GM19351 (cell line): ENCODE measurements at regions not wholly inside any gene's neighbourhood (a gene's known extent, or its start where the extent isn't known, plus 50 kb on each side); places are given as distances from the start of the nearest gene placed in this dataset.
"Not testable (repeated sequence)": the region's sequence is repeated elsewhere in the genome, so short reads cannot be mapped to it uniquely, and the experiment has no call there.

Experiments
- ATAC-seq: cut with Tn5 transposase; IDR thresholded peaks from one replicate; pipeline ENCODE4 v1.9.1; 2021; ENCODE audit warnings: mild to moderate bottlenecking, moderate library complexity; ENCODE audit not compliant: unreplicated experiment

DNA sequence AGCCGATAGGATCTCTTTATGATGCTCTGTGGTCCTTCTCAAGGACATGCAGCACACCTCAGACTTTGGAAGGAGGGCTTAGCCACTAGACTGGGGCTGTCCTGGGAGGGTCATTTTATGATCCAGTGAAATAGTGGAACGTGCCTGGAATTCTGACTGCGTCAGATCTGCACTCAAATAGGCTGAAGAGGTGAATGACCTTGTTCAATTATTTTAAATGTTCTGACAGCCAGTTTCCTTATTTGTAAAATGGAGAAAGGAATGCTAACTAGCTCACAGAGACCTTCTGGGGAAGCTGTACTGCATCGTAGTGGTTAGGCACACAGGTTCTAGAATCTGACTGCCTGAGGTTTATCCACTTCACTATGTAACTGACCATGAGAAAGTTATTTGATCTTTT lies 587.5 kb downstream of the MAFB start:
- ATAC-seq: no peak

DNA sequence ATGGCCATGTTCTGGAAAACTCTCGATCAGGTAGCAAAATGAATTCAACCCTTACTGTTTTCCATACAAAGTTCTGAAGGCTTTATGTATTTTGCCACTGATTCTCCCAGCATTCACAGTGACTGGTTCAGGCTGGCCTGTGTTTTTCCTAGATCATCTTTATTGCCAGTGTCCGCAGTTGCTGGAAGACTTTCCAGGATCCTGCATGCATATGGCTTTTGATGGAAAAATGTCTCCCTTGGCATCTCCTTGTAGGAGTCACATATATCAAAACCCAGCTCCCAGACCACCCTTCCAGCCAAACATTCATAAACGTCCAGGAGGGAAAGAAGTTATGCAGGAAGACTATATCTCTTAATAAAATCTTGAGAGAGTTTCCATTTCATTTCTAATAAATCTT lies 588.8 kb downstream of the MAFB start:
- ATAC-seq: no peak

- no peak for ATAC-seq
These were observed 598.8 kb downstream of the MAFB start for GRCh38 chr20:40090236-40090635.

GRCh38 chr20:40087496-40087895 lies 601.5 kb downstream of the MAFB start:
- ATAC-seq: no peak

- ATAC-seq: no peak
These were observed 603.5 kb downstream of the MAFB start for GRCh38 chr20:40085513-40085912.

DNA sequence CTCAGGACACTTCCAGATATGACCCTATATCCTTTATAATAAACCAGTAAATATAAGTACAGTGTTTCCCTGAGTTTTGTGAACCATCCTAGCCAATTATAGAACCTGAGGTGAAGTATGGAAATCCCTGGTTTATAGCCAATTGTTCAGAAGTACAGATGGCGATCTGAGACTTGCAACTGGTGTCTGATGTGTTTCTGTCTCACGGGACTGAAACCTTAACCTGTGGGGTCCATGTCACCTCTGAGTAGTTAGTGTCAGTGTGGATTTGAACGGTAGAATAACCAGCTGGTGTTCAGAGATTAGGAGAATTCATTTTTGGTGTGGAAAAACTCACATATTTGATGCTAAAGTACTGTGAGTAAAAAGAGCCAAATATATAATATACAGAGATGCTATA lies 606.6 kb downstream of the MAFB start:
- ATAC-seq: no peak

DNA sequence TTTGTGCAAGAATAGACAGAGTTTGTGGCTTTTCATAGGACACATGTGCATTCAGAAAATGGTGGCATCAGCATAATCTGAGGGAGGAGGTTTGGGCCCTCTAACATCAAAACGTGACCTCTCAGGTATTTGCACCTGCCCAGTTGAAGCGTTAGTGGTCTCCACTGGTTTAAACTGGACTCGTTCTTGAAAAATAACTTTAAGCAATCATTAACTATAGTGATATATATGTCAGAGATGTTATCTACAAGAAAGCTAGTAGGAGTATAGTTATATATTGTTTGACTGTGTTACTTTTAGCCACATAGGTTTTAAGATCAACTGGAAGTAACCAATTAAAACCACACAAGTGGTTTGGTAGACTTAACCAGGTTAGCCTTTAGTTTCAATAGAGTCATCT lies 607.4 kb downstream of the MAFB start:
- no peak for ATAC-seq

- no peak for ATAC-seq
These were observed 608.9 kb downstream of the MAFB start for GRCh38 chr20:40080041-40080652.

GRCh38 chr20:40073535-40074111 lies 615.4 kb downstream of the MAFB start:
- ATAC-seq: no peak

DNA sequence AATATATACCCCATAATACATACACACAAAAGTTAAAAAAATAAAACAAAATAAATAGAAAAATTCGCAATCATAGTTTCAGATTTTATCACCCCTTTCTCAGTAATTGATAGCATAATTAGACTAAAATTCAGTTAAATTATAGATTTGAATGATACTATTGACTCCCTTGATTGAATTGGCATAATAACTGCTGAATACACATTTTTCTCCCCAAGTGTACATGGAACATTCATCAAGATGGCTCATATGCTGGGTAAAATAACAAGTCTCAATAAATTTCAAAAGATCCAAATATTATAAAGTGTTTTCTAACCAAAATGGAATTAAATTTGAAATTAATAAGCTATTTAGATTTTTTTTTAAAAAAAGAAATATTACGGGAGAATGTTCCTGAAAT lies 616.1 kb downstream of the MAFB start:
- ATAC-seq: no peak

DNA sequence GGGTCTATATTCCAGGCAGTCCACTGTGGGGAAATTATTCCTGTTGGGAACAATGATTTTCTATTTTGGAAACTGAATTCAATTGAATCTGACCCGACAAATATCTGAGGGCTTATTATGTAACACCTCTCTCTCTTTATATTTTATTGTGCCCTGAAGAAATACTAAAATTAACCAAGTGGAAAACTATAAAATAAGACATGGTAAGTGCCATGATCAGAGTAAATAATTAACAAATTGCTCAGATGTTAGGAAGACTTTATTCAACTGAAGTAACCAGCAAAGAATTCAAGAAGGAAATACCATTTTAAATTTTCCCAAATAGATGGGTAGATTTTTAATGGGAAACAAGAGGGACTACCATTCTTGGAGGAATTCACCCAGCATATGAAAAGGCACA lies 632.9 kb downstream of the MAFB start:
- ATAC-seq: no peak

- no peak for ATAC-seq
These were observed 633.3 kb downstream of the MAFB start for GRCh38 chr20:40055711-40056110.

DNA sequence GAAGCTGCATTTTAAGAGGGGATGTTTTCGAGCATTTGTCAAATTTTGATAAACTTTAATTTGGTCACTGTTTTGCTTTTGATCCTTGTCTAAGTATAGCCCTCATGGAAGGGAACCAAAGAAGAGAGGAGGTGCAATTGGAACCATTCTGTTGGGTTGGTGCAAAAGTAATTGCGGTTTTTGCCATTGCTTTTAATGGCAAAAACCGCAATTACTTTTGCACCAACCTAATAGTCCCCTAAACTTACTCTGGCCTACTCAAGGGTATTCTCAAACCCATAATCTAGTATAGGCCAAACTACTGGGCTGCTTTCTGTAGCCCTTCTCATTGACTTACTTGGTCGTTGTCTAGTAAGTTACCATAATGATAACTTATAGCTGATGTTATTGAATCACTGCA lies 634.7 kb downstream of the MAFB start:
- no peak for ATAC-seq

DNA sequence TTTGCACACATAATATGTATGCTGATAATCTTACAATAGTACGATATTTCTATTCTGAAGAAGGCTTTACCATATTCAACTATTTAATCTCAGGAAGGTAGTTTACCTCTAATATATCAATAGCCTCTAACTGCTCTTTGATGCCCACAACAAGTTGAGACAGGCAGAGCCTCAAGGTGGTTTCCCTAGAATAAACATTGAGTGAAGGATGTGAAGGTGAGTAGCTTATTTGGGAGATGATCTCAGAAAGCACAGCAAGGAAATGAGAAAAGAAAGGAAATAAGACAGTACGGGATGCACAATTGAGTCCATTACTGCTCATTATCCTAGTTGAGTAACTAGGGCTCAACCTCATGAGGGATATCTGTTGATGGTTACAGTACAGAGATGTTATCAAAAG lies 638.4 kb downstream of the MAFB start:
- ATAC-seq: no peak

GRCh38 chr20:40049854-40050253 lies 639.2 kb downstream of the MAFB start:
- ATAC-seq: no peak

GRCh38 chr20:40046703-40047102 lies 642.3 kb downstream of the MAFB start:
- no peak for ATAC-seq

- no peak for ATAC-seq
These were observed 651.5 kb downstream of the MAFB start for GRCh38 chr20:40037511-40037910.

- no peak for ATAC-seq
These were observed 659.4 kb downstream of the MAFB start for GRCh38 chr20:40029589-40029988.

DNA sequence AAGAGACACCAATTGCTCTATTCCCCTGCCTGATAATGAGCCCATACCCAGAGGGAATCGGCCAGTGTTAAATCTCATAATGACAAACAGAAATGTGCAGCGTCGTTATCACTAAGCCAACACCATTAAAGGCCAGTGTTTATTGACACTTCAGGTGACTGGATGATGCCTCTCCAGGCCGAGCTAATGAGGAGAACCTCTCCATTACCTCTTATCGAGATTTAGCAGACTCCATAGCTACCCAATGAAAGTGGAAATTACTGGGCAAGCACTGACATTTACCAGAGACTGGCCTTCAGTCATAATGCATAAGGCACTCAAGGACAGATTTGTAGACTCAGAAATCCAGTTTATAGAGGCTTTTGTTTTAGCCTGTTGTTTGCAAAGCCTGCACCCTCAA lies 669.5 kb downstream of the MAFB start:
- no peak for ATAC-seq

DNA sequence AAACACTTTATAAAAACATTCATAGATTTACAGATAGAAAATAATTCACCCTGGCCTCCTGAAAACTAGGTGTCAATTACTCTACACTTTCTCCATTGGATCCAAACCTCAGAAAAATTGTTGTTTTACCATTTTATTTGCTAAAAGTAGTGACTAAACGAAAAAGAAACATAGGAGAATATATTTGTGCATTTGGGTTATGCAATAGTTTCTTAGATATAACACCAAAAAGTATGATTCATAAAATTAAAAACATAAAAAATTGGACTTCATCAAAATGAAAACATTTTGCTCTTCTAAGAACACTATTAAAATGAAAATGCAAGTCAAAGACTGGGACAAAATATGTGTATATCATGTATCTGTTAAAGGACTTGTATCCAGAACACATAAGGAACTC lies 671.3 kb downstream of the MAFB start:
- no peak for ATAC-seq

DNA sequence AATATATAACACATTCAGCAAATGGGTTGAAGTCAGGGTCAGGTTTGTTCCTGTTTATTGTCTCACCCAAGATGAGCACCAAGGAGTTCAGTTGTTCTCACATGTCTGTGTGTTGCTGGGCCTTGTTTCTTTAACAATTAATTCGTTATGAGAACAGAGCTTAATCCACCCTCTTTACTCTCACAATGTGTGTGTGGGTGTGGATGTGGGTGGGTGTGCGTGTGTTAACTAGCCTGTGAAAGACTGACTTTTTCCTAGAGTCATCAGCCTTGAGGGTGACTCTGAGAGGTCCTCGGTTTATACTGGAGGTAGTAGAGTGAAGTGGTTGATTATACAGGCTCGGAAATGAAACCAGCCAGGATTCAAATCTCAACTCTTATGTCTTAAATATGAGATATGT lies 672.1 kb downstream of the MAFB start:
- ATAC-seq: no peak

GRCh38 chr20:40016392-40016791 lies 672.6 kb downstream of the MAFB start:
- no peak for ATAC-seq

DNA sequence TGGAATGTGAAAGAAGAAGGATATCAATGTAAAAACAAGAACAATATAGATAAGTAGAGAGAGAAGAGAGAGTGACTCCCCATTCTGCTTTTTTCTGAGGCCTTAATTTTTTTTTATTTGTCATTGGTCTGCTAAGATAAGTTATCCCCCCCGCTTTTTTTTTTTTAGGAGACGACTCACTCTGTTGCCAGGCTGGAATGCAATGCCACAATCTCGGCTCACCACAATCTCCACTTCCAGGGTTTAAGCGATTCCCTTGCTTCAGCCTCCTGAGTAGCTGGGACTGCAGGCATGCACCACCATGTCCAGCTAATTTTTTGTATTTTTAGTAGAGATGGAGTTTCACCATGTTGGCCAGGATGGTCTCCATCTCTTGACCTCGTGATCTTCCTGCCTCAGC lies 677.0 kb downstream of the MAFB start:
- ATAC-seq: not testable (repeated sequence)
